ENCODE measurements at regions not wholly inside any gene's neighbourhood (a gene's known extent, or its start where the extent isn't known, plus 50 kb on each side); places are given as distances from the start of the nearest gene placed in this dataset.

GRCh38 chr15:69906256-69907185, 191.2 kb downstream of the TLE3 start:
- TF ChIP-seq, protein P1, sequence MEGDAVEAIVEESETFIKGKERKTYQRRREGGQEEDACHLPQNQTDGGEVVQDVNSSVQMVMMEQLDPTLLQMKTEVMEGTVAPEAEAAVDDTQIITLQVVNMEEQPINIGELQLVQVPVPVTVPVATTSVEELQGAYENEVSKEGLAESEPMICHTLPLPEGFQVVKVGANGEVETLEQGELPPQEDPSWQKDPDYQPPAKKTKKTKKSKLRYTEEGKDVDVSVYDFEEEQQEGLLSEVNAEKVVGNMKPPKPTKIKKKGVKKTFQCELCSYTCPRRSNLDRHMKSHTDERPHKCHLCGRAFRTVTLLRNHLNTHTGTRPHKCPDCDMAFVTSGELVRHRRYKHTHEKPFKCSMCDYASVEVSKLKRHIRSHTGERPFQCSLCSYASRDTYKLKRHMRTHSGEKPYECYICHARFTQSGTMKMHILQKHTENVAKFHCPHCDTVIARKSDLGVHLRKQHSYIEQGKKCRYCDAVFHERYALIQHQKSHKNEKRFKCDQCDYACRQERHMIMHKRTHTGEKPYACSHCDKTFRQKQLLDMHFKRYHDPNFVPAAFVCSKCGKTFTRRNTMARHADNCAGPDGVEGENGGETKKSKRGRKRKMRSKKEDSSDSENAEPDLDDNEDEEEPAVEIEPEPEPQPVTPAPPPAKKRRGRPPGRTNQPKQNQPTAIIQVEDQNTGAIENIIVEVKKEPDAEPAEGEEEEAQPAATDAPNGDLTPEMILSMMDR (IDR thresholded peaks at IDR 0.05): no peak
- TF ChIP-seq POLR2A (IDR thresholded peaks at IDR 0.05): no peak

Data from sigmoid colon (tissue), 3 donors.